Natural killer cell treated with Interleukin-12 subunit alpha and Interleukin-12 subunit beta and Interleukin-15 and Interleukin-18, amount 100 ng/mL, for 72 hours (primary cell): ENCODE measurements at regions not wholly inside any gene's neighbourhood (a gene's known extent, or its start where the extent isn't known, plus 50 kb on each side); places are given as distances from the start of the nearest gene placed in this dataset.
A peak's percentile ranks its signal among the peaks of the same experiment; 100 is the strongest.

Source experiments
- ATAC-seq, 2 donors: fragments of 150-1000 bp; cut with Tn5 transposase in 1 of 2; sonication (Bioruptor Pico), chemical (Tn5 transposase) in 1 of 2; 2 replicates each; pipeline ENCODE4 v1.10.0; 2021
- DNase-seq: peaks from one replicate; pipeline ENCODE4 v3.0.0; 2022; ENCODE audit warnings: low spot score
- H3K27ac Mint-ChIP-seq, 2 donors: 1 replicate in 1 of 2; 2 replicates in 1 of 2; pipeline ENCODE4 v1.8.0; 2022; ENCODE audit warnings: mixed read lengths in 2 of 2, mild to moderate bottlenecking in 1 of 2, moderate library complexity in 1 of 2
- H3K27me3 Mint-ChIP-seq, 2 donors: 1 replicate in 1 of 2; 2 replicates in 1 of 2; pipeline ENCODE4 v1.8.0; 2022; ENCODE audit warnings: mixed read lengths in 2 of 2
- H3K36me3 Mint-ChIP-seq: one replicate; pipeline ENCODE4 v1.8.0; 2022; ENCODE audit warnings: mixed read lengths
- H3K4me1 Mint-ChIP-seq, 2 donors: 1 replicate in 1 of 2; 2 replicates in 1 of 2; pipeline ENCODE4 v1.8.0; 2022; ENCODE audit warnings: low read depth in 2 of 2, mixed read lengths in 2 of 2, mild to moderate bottlenecking in 1 of 2
- H3K4me3 Mint-ChIP-seq: one replicate; pipeline ENCODE4 v1.8.0; 2022; ENCODE audit warnings: mixed read lengths
- H3K9me3 Mint-ChIP-seq: 2 replicates; pipeline ENCODE4 v1.8.0; 2022; ENCODE audit warnings: mixed read lengths

DNA sequence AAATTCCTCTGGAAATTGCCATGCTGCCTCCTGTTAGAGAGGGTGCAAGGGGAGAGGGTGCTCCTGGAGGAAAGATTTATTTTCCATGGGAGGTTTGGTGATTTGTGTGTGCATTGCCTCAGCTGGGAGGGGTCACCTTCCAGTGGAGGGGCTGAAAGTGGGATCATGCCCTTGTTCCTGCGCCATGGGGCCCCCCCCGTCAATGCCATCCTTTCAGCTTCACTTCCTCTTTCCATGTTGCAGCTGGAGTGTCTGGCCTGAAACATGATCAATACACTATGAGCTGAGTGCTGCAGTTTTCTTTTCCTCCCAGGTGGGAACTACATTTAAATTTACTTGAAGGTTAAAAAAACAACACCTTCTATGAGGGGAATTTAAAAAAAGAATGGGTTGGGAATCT lies 176.8 kb downstream of the MELK start:
- DNase-seq (no peak), ATAC-seq (no peak)
- no peaks in the 10 kb centered on the region for H3K9me3 Mint-ChIP-seq
- no peak overlapping the region for H3K4me3 Mint-ChIP-seq
- no peaks in the 10 kb centered on the region for H3K36me3 Mint-ChIP-seq
- H3K27ac Mint-ChIP-seq: no peak overlapping the region
- H3K4me1 Mint-ChIP-seq: peaks cover 0 to 6% of the 10 kb centered on the region in 2 donors
- H3K27me3 Mint-ChIP-seq: peaks cover 22 to 33% of the 10 kb centered on the region in 2 donors

GRCh38 chr9:36750630-36751029 lies 177.9 kb downstream of the MELK start:
- ATAC-seq (no peak), DNase-seq (no peak)
- Mint-ChIP-seq H3K27me3 (peaks cover 30 to 45% of the 10 kb centered on the region in 2 donors), H3K4me1 (peaks cover 0 to 6% of the 10 kb centered on the region in 2 donors), H3K36me3 (no peaks in the 10 kb centered on the region), H3K9me3 (no peaks in the 10 kb centered on the region), H3K4me3 (no peak overlapping the region), H3K27ac (no peak overlapping the region)

GRCh38 chr9:36755019-36755418 lies 182.3 kb downstream of the MELK start:
- no peaks in the 10 kb centered on the region for H3K9me3 Mint-ChIP-seq
- H3K4me3 Mint-ChIP-seq: no peak overlapping the region
- H3K27ac Mint-ChIP-seq: no peak overlapping the region
- H3K4me1 Mint-ChIP-seq: no peaks in the 10 kb centered on the region
- DNase-seq (no peak), ATAC-seq (no peak)
- peaks cover 28 to 38% of the 10 kb centered on the region in 2 donors for H3K27me3 Mint-ChIP-seq
- H3K36me3 Mint-ChIP-seq: no peaks in the 10 kb centered on the region

- no peaks in the 10 kb centered on the region for H3K4me1 Mint-ChIP-seq
- no peak for DNase-seq
- H3K27ac Mint-ChIP-seq: no peak overlapping the region
- peaks cover 29 to 32% of the 10 kb centered on the region in 2 donors for H3K27me3 Mint-ChIP-seq
- no peaks in the 10 kb centered on the region for H3K9me3 Mint-ChIP-seq
- H3K4me3 Mint-ChIP-seq: no peak overlapping the region
- ATAC-seq: no peak
- no peaks in the 10 kb centered on the region for H3K36me3 Mint-ChIP-seq
Observed at GRCh38 chr9:36759141-36759540, 186.4 kb downstream of the MELK start.

GRCh38 chr9:36759976-36760375 lies 187.3 kb downstream of the MELK start:
- Mint-ChIP-seq H3K4me3 (no peak overlapping the region), H3K36me3 (no peaks in the 10 kb centered on the region), H3K27ac (no peak overlapping the region), H3K4me1 (no peaks in the 10 kb centered on the region), H3K9me3 (no peaks in the 10 kb centered on the region), H3K27me3 (peaks cover 27 to 28% of the 10 kb centered on the region in 2 donors)
- ATAC-seq (no peak), DNase-seq (no peak)

GRCh38 chr9:36760667-36761420 lies 188.1 kb downstream of the MELK start:
- no peaks in the 10 kb centered on the region for H3K9me3 Mint-ChIP-seq
- H3K27me3 Mint-ChIP-seq: peaks cover 19 to 22% of the 10 kb centered on the region in 2 donors
- no peak overlapping the region for H3K4me3 Mint-ChIP-seq
- DNase-seq (no peak), ATAC-seq (no peak)
- H3K4me1 Mint-ChIP-seq: no peaks in the 10 kb centered on the region
- no peak overlapping the region for H3K27ac Mint-ChIP-seq
- H3K36me3 Mint-ChIP-seq: no peaks in the 10 kb centered on the region

GRCh38 chr9:36762958-36763357 lies 190.3 kb downstream of the MELK start:
- H3K27ac Mint-ChIP-seq: no peak overlapping the region
- no peaks in the 10 kb centered on the region for H3K36me3 Mint-ChIP-seq
- no peak overlapping the region for H3K4me3 Mint-ChIP-seq
- no peaks in the 10 kb centered on the region for H3K9me3 Mint-ChIP-seq
- ATAC-seq (no peak), DNase-seq (no peak)
- peaks cover 13 to 16% of the 10 kb centered on the region in 2 donors for H3K27me3 Mint-ChIP-seq
- peaks cover 2 to 9% of the 10 kb centered on the region in 2 donors for H3K4me1 Mint-ChIP-seq

DNA sequence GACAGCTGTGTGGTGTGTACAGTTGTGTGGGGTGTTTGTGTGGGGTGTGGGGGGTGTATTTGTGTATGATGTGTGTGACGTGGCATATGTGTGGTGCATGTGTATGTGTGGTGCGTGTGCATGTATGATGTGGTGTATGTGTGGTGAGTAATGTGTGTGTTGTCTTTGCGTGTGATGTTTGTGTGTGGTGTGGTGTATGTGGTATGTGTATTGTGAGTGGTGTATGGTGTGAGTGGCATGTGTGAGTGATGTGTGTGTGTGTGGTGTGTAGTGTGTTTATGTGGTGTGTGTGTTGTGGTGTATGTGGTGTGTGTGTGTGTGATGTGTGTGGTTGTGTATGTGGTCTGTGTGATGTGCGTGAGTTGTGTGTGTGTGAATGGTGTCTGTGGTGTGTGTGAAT lies 191.1 kb downstream of the MELK start:
- no peak for ATAC-seq

GRCh38 chr9:36764364-36765076 lies 191.8 kb downstream of the MELK start:
- Mint-ChIP-seq H3K4me3 (no peak overlapping the region), H3K4me1 (peaks cover 2 to 9% of the 10 kb centered on the region in 2 donors), H3K27ac (no peak overlapping the region), H3K27me3 (peaks cover 17 to 21% of the 10 kb centered on the region in 2 donors), H3K36me3 (no peaks in the 10 kb centered on the region), H3K9me3 (no peaks in the 10 kb centered on the region)
- no peak for DNase-seq
- no peak for ATAC-seq

More for the DNA sequence above, 191.1 kb downstream of the MELK start:
- no peak for DNase-seq
- Mint-ChIP-seq H3K27me3 (peaks cover 14 to 15% of the 10 kb centered on the region in 2 donors), H3K9me3 (no peaks in the 10 kb centered on the region), H3K27ac (no peak overlapping the region), H3K4me1 (peaks cover 2 to 9% of the 10 kb centered on the region in 2 donors), H3K4me3 (no peak overlapping the region), H3K36me3 (no peaks in the 10 kb centered on the region)

DNA sequence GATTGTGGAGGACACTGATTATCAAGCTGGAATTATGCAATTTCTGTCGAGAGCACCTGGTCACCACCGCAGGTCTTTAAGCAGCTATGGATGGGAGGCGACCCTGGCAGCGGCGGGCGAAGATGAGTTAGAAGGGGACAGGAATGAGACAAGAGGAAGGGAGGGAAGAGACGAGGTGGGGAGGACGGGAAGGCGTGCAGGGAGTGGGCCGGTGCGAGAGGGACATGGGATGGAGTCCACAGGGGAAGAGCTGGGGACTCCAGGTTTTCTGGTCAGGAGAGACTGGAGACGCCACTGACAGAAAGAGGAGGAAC lies 192.3 kb downstream of the MELK start:
- Mint-ChIP-seq H3K4me1 (peaks cover 2 to 9% of the 10 kb centered on the region in 2 donors), H3K36me3 (no peaks in the 10 kb centered on the region), H3K9me3 (no peaks in the 10 kb centered on the region), H3K27me3 (peaks cover 18 to 26% of the 10 kb centered on the region in 2 donors), H3K4me3 (no peak overlapping the region), H3K27ac (no peak overlapping the region)
- ATAC-seq: no peak
- no peak for DNase-seq

DNA sequence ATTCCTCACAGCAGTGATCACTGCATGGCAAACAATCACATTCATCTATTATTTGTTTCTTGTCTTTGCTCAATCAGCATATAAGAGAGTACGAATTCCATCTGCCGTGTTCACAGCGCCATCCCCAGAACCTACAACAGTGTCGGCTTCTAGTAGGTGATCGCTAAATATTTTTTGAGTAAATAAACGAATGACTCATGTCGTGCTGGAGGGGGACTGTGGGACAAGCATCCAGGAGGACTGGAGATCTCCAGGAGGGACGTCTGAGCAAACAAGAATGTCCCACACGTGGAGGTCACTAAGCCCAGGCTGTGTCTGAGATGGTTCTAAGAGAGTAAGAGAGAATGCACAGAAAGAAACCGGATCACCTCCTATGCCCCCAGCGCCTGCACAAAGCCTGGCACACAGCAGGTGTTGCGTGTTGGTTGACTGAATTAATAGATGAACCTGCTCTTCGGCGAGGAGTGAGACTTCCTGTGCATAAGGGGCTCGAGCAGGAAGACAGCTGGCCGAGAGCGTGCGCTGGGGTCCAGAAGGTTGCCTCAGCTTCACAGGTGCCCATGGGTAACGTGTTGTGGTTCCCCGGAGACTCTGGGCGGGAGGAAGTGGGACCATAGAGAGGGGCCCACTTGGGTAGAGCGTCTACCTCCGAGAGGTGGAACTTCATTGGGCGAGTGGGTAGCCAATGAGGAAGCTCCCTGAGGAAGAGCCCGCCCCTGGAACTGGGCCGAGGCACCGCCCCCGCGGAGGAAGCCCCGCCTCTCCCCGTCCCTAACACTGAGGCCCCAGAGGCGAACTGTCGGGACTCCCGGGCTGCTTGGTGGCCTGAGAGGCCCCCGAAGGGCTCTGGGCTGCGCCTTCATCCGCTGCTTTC lies 193.0 kb downstream of the MELK start:
- Mint-ChIP-seq H3K4me1 (peaks cover 2 to 9% of the 10 kb centered on the region in 2 donors), H3K27ac (no peak overlapping the region), H3K27me3 (peaks cover 15 to 25% of the 10 kb centered on the region in 2 donors), H3K4me3 (no peak overlapping the region), H3K9me3 (no peaks in the 10 kb centered on the region), H3K36me3 (no peaks in the 10 kb centered on the region)
- peak; percentile 99 for ATAC-seq
- peak; percentile 91 for DNase-seq

DNA sequence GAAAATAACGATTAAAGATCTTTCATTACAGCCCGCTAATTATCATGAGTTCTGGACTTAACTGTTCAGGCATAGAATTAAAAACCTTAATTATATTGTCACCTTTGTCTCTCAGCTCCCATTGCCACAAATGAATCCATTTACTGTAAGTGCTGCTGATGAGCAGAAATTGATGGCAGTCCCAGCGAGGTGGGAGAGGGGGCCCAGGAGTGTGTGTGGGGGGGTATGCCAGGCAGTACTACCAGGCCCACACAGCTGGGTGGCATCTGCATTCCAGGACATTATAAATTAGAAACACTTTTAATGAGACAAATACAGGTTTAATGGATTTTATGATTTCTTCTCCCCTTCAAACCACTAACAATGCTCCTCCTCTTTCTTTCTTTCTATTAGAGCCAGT lies 196.0 kb downstream of the MELK start:
- Mint-ChIP-seq H3K27me3 (peaks cover 22 to 23% of the 10 kb centered on the region in 2 donors), H3K9me3 (no peaks in the 10 kb centered on the region), H3K36me3 (no peaks in the 10 kb centered on the region), H3K4me1 (peaks cover 2 to 9% of the 10 kb centered on the region in 2 donors), H3K27ac (no peak overlapping the region), H3K4me3 (no peak overlapping the region)
- ATAC-seq (no peak), DNase-seq (no peak)

GRCh38 chr9:36770025-36770424 lies 197.3 kb downstream of the MELK start:
- Mint-ChIP-seq H3K36me3 (no peaks in the 10 kb centered on the region), H3K4me3 (no peak overlapping the region), H3K9me3 (no peaks in the 10 kb centered on the region), H3K4me1 (peaks cover 2 to 9% of the 10 kb centered on the region in 2 donors), H3K27me3 (peaks cover 22 to 26% of the 10 kb centered on the region in 2 donors), H3K27ac (peak overlapping the region in 1 of 2 donors; percentile 81)
- DNase-seq (no peak), ATAC-seq (no peak)
